HG02852 (cell line): ENCODE measurements at regions not wholly inside any gene's neighbourhood (a gene's known extent, or its start where the extent isn't known, plus 50 kb on each side); places are given as distances from the start of the nearest gene placed in this dataset.

Experiments used
- ATAC-seq: cut with Tn5 transposase; IDR thresholded peaks from one replicate; pipeline ENCODE4 v1.9.1; 2021; ENCODE audit warnings: mild to moderate bottlenecking, moderate library complexity; ENCODE audit not compliant: unreplicated experiment

GRCh38 chr5:40010436-40010835 lies 585.7 kb upstream of the DAB2 start:
- ATAC-seq = no peak

DNA sequence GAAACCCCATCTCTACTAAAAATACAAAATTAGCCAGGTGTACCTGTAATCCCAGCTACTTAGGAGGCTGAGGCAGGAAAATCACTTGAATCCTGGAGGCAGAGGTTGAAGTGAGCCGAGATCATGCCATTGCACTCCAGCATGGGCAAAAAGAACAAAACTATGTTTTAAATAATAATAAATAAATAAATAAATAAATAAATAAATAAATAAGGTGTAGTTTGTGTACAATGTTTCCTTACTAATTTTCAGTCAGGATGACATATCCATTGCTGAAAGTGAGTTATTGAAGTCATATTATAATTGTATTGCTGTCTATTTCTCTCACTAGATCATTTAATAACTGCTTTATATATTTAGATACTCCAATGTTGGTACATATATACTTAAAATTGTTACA lies 581.5 kb upstream of the DAB2 start:
- ATAC-seq = no peak

GRCh38 chr5:40001796-40002195 lies 577.0 kb upstream of the DAB2 start:
- no peak for ATAC-seq

GRCh38 chr5:39998518-39998917 lies 573.7 kb upstream of the DAB2 start:
- no peak for ATAC-seq

DNA sequence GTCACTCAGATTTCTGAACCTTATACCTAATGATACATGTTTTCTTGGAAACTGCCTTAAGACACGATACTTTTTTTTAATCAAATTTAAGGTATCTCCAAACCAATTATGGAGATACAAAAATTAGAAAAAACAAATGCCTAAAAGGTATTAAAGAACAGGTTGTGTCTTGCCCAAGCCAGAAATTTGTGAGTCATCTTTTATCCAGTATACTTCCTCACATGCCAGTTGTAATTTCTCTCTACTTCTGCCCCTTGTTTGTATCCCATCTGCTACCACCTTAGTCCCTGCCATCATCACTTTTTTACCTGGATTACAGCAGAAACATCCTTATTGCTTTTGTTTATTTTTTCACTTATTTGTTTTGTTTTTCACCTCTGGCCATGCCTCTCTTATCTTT lies 571.2 kb upstream of the DAB2 start:
- no peak for ATAC-seq

GRCh38 chr5:39992617-39993202 lies 567.9 kb upstream of the DAB2 start:
- no peak for ATAC-seq

DNA sequence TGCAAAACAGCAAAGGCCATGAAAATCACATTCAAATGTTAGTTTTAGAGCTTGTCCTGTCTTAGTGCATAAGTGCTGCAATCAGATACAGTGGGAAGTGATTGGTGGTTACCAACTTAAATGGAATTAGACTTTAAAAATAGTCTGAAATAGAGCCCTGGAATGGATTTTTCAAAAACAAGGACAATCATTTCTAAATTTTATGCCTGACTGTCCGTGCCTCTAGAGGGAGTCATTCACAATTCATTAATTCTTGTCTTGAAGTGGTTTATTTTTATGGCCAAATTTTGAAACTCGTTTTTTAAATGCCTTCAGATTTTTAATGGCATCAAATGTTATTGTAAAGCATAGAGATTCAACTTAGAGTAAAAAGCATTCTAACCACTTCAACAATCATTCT lies 561.8 kb upstream of the DAB2 start:
- ATAC-seq = no peak

DNA sequence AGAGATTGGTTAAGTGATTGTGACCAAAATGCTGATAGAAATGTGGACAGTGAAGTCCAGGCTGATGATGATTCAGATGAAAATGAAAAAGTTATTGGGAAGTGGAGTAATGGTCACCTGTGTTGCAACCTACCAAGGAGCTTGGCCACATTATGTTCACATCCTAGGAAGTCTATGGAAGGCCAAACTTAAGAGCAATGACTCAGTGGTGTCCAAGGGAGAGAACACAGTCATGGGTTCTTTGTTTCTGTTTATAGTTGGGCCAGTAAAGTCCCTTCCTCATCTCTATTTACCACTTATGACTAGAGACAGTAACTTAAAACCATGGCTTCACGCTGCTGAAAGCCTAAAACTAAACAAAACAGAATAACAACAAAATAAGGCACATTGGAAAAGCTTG lies 555.3 kb upstream of the DAB2 start:
- ATAC-seq = no peak

GRCh38 chr5:39977066-39977655 lies 552.4 kb upstream of the DAB2 start:
- ATAC-seq = no peak

GRCh38 chr5:39970117-39970798 lies 545.5 kb upstream of the DAB2 start:
- ATAC-seq = no peak

DNA sequence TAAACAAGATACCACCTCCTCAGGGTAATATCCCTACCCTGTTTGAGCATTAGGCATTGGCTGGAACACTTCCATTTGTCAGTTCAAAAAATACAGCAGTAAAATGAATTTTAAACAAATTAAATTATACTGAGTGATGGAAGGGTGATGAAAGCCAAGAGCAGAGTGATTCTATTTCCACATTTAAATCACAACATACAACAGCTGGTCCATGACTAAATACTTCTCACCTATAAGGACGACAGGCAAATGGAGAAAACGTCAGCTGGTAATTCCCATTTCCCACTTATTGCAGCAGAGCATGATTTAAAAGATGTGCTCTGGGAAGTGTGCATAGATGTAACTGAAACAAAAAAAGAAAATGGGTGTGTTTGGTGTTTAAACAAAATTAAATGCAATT lies 543.6 kb upstream of the DAB2 start:
- no peak for ATAC-seq

- no peak for ATAC-seq
Observed at GRCh38 chr5:39955156-39955555, 530.4 kb upstream of the DAB2 start.

DNA sequence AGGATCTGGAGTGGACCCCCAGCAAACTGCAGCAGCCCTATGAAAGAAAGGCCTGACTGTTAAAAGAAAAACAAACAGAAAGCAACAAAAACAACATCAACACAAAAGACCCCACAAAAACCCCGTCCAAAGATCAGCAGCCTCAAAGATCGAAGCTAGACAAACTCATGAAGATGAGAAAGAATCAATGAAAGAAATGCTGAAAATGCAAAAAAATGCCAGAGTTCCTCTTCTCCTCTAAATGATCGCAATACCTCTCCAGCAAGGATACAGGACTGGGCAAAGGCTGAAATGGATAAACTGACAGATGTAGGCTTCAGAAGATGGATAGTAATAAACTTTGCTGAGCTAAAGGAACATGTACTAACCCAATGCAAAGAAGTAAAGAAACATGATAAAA lies 526.3 kb upstream of the DAB2 start:
- ATAC-seq = no peak

- ATAC-seq = peak; percentile 92
Observed at GRCh38 chr5:39948867-39949468, 524.2 kb upstream of the DAB2 start.

- ATAC-seq = no peak
Observed at GRCh38 chr5:39948341-39948740, 523.6 kb upstream of the DAB2 start.

DNA sequence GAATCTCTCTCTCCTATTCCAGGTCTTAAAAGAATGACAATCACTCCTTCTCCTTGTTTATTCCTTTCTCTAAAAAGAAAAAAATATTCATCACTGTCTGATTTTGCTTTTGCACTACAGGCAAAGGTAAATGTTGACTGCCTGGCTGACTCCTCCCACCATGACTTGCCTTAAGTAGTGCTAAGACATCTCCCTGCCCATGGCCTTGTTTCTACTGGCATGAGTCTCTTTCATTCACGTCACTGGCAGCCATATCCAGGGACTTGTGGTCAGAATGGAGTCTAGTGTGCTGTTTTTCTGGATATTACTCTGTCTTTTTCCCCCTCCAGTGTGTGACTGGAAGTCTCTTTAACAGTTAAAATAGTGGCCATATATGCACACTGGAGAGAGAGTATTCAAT lies 522.9 kb upstream of the DAB2 start:
- no peak for ATAC-seq

- no peak for ATAC-seq
Observed at GRCh38 chr5:39946356-39947045, 521.7 kb upstream of the DAB2 start.

DNA sequence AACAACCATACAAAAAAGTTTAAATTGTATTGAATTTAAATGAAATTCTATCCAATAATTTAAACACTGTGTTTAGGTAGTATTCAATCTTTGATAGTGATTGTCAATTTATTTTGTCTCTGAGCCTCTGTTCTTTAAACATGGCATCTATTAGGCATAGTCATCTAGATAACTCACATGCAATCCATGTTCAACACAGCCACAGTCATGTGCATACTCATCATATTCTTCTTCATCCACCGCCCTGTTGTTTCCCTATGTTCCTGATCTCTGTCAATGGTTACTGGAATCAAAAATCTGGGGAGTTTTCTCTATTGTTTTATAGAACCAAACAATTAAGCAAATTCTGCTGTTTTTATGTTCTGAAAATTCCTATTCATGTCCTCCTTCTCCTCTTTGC lies 521.1 kb upstream of the DAB2 start:
- ATAC-seq = no peak

DNA sequence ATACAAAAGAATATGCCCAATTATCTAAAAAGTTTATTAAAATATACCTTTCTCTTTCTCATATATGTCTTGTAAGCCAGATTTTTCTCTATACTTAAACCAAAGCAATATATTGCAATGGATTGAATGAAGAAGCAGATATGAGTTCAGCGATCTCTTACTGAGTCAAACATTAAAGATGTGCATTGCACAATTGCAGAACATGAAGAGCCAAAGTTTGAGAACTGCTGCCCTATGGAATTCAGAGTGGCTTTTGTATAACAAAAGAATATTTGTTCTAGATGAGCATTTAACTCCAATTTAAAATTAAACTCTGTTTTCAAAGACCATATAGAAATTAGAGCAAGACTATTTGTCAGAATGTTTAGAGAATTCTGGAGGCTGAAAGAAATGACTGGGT lies 519.0 kb upstream of the DAB2 start:
- no peak for ATAC-seq

GRCh38 chr5:39942606-39943005 lies 517.8 kb upstream of the DAB2 start:
- no peak for ATAC-seq

- no peak for ATAC-seq
Observed at GRCh38 chr5:39941416-39941815, 516.6 kb upstream of the DAB2 start.

- no peak for ATAC-seq
Observed at GRCh38 chr5:39934830-39935229, 510.1 kb upstream of the DAB2 start.
